WTC11 (cell line): ENCODE measurements at regions not wholly inside any gene's neighbourhood (a gene's known extent, or its start where the extent isn't known, plus 50 kb on each side); places are given as distances from the start of the nearest gene placed in this dataset.

Source experiments
- ATAC-seq: fragments of 200-7000 bp; cut with Tn5 transposase; 2 replicates; pipeline ENCODE4 v1.10.0; 2021; ENCODE audit warnings: mild to moderate bottlenecking, moderate library complexity
- CTCF ChIA-PET: fragments of 300-600 bp; sonication (Branson Sonifier 250); formaldehyde crosslinking; loops from one replicate; lab custom pipeline; 2021; ENCODE audit warnings: antibody characterized with exemption; lab: Charles Lee
- POLR2A ChIA-PET: fragments of 350-600 bp; sonication (Branson Sonifier 250); formaldehyde crosslinking; loops from one replicate; lab custom pipeline; 2021; ENCODE audit warnings: antibody characterized with exemption; lab: Charles Lee
- DNase-seq: peaks from one replicate; pipeline ENCODE4 v3.0.0; 2021; ENCODE audit warnings: low spot score
- H3K27ac Mint-ChIP-seq: 2 replicates; pipeline ENCODE4 v1.8.0; 2021; ENCODE audit warnings: mixed read lengths
- H3K27me3 Mint-ChIP-seq: 2 replicates; pipeline ENCODE4 v1.8.0; 2021; ENCODE audit warnings: low read depth, mild to moderate bottlenecking, moderate library complexity, mixed read lengths
- H3K36me3 Mint-ChIP-seq: 2 replicates; pipeline ENCODE4 v1.8.0; 2021; ENCODE audit warnings: mixed read lengths
- H3K4me1 Mint-ChIP-seq: 2 replicates; pipeline ENCODE4 v1.8.0; 2022; ENCODE audit warnings: mixed read lengths
- H3K4me3 Mint-ChIP-seq: 2 replicates; pipeline ENCODE4 v1.8.0; 2021; ENCODE audit warnings: mild to moderate bottlenecking, moderate library complexity, mixed read lengths
- H3K9me3 Mint-ChIP-seq: 2 replicates; pipeline ENCODE4 v1.8.0; 2021; ENCODE audit warnings: mixed read lengths
- EMX1 ChIP-seq: fragments of 250-450 bp; sonication (Bioruptor Pico); IDR thresholded peaks from 2 replicates; pipeline ENCODE4 v1.8.0; 2021; ENCODE audit warnings: mild to moderate bottlenecking
- ESRRA ChIP-seq: sonication (generic); formaldehyde crosslinking; IDR thresholded peaks from 2 replicates; pipeline ENCODE4 v1.8.1; 2022; ENCODE audit warnings: mild to moderate bottlenecking, missing genetic modification reagents, borderline replicate concordance
- ETV6 ChIP-seq: sonication (generic); formaldehyde crosslinking; IDR thresholded peaks from 2 replicates; pipeline ENCODE4 v1.8.1; 2022; ENCODE audit warnings: mild to moderate bottlenecking, missing genetic modification reagents
- FOXP1 ChIP-seq: sonication (generic); formaldehyde crosslinking; IDR thresholded peaks from 2 replicates; pipeline ENCODE4 v1.8.0; 2022; ENCODE audit warnings: missing genetic modification reagents, mild to moderate bottlenecking, moderate library complexity, borderline replicate concordance
- IRF1 ChIP-seq: sonication (generic); formaldehyde crosslinking; IDR thresholded peaks from 2 replicates; pipeline ENCODE4 v1.8.0; 2023; ENCODE audit warnings: missing genetic modification reagents
- JAZF1 ChIP-seq: fragments of 250-450 bp; sonication (Bioruptor Pico); IDR thresholded peaks from 2 replicates; pipeline ENCODE4 v1.9.0; 2021; ENCODE audit warnings: moderate library complexity, mild to moderate bottlenecking, inconsistent platforms
- NFE2L1 ChIP-seq: sonication (generic); formaldehyde crosslinking; IDR thresholded peaks from 2 replicates; pipeline ENCODE4 v1.8.1; 2023; ENCODE audit warnings: missing genetic modification reagents
- NR3C1 ChIP-seq: sonication (generic); formaldehyde crosslinking; conservative IDR thresholded peaks from 2 replicates; pipeline ENCODE4 v1.8.1; 2023; ENCODE audit warnings: low read depth, mild to moderate bottlenecking, missing genetic modification reagents
- OVOL2 ChIP-seq: fragments of 250-450 bp; sonication (Bioruptor Pico); IDR thresholded peaks from 2 replicates; pipeline ENCODE4 v1.9.0; 2021; ENCODE audit warnings: mild to moderate bottlenecking, borderline replicate concordance
- PRRX2 ChIP-seq: fragments of 250-450 bp; sonication (Bioruptor Pico); IDR thresholded peaks from 2 replicates; pipeline ENCODE4 v1.8.0; 2021; ENCODE audit warnings: mild to moderate bottlenecking
- RELA ChIP-seq: sonication (generic); formaldehyde crosslinking; IDR thresholded peaks from 2 replicates; pipeline ENCODE4 v1.8.1; 2022; ENCODE audit warnings: missing genetic modification reagents, mild to moderate bottlenecking, borderline replicate concordance
- SP1 ChIP-seq: sonication (generic); formaldehyde crosslinking; conservative IDR thresholded peaks from 2 replicates; pipeline ENCODE4 v1.8.1; 2022; ENCODE audit warnings: missing genetic modification reagents
- USF2 ChIP-seq: sonication (generic); formaldehyde crosslinking; IDR thresholded peaks from 2 replicates; pipeline ENCODE4 v1.8.1; 2023; ENCODE audit warnings: mild to moderate bottlenecking, missing genetic modification reagents, moderate library complexity
- ZNF138 ChIP-seq: sonication (generic); formaldehyde crosslinking; conservative IDR thresholded peaks from 2 replicates; pipeline ENCODE4 v1.8.1; 2022; ENCODE audit warnings: mild to moderate bottlenecking, moderate library complexity, missing genetic modification reagents
- ZNF416 ChIP-seq: fragments of 250-450 bp; sonication (Bioruptor Pico); IDR thresholded peaks from 2 replicates; pipeline ENCODE4 v1.9.0; 2021; ENCODE audit warnings: mild to moderate bottlenecking, inconsistent platforms
- ZNF532 ChIP-seq: fragments of 250-450 bp; sonication (Bioruptor Pico); IDR thresholded peaks from 2 replicates; pipeline ENCODE4 v1.9.0; 2021; ENCODE audit warnings: mild to moderate bottlenecking, borderline replicate concordance
- ZNF671 ChIP-seq: fragments of 250-450 bp; sonication (Bioruptor Pico); IDR thresholded peaks from 2 replicates; pipeline ENCODE4 v1.8.0; 2021; ENCODE audit warnings: mild to moderate bottlenecking
- TF ChIP-seq, protein P1 (sequence below): sonication (generic); formaldehyde crosslinking; IDR thresholded peaks from 2 replicates; pipeline ENCODE4 v1.8.1; 2022; ENCODE audit warnings: mild to moderate bottlenecking, moderate library complexity, missing genetic modification reagents
- TF ChIP-seq, protein P2 (sequence below): sonication (generic); formaldehyde crosslinking; IDR thresholded peaks from 2 replicates; pipeline ENCODE4 v1.8.0; 2023; ENCODE audit warnings: missing genetic modification reagents, mild to moderate bottlenecking, borderline replicate concordance
- TF ChIP-seq, protein P3 (sequence below): sonication (generic); formaldehyde crosslinking; IDR thresholded peaks from 2 replicates; pipeline ENCODE4 v1.8.0; 2022; ENCODE audit warnings: mild to moderate bottlenecking, missing genetic modification reagents
- TF ChIP-seq, protein P4 (sequence below): sonication (generic); formaldehyde crosslinking; IDR thresholded peaks from 2 replicates; pipeline ENCODE4 v1.8.1; 2022; ENCODE audit warnings: missing genetic modification reagents, borderline replicate concordance

DNA sequence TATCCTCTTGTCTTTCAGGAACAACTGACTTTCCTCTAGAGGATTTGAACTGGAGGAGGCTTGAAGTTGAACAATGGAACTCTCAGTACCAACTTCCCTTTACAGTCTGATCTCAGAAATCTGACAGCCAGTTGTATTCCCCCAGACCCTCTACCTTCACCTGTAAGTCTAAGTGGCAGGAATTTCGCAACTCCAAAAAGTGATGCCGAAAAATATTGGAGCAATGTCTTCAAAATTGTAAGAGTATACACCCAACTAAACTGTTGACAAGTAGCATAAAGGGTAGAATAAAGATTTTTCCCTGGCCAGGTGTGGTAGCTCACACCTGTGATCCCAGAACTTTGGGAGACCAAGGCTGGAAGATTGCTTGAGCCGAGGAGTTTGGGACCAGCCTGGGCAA lies 69.1 kb upstream of the CFAP20DC start:
- H3K9me3 Mint-ChIP-seq = peaks cover 16% of the 10 kb centered on the region
- H3K27ac Mint-ChIP-seq = no peak overlapping the region
- ATAC-seq (no peak), DNase-seq (no peak)
- POLR2A ChIA-PET = no interaction called here
- peaks cover 7% of the 10 kb centered on the region for H3K4me1 Mint-ChIP-seq
- CTCF ChIA-PET = interaction anchor here (1.0 kb wide), 1 partner anchor 9 kb away, joined by 3 read pairs; no protein-coding TSS in a partner anchor
- TF ChIP-seq ETV6 (no peak), NFE2L1 (CRISPR knock-in tag) (no peak), EMX1 (CRISPR knock-in tag) (no peak)
- TF ChIP-seq, protein P1, sequence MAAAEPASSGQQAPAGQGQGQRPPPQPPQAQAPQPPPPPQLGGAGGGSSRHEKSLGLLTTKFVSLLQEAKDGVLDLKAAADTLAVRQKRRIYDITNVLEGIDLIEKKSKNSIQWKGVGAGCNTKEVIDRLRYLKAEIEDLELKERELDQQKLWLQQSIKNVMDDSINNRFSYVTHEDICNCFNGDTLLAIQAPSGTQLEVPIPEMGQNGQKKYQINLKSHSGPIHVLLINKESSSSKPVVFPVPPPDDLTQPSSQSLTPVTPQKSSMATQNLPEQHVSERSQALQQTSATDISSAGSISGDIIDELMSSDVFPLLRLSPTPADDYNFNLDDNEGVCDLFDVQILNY (CRISPR knock-in tag) = no peak
- no peaks in the 10 kb centered on the region; the same call in 1 of the 2 replicates for H3K27me3 Mint-ChIP-seq
- H3K36me3 Mint-ChIP-seq = peaks cover 10% of the 10 kb centered on the region
- no peak overlapping the region for H3K4me3 Mint-ChIP-seq

DNA sequence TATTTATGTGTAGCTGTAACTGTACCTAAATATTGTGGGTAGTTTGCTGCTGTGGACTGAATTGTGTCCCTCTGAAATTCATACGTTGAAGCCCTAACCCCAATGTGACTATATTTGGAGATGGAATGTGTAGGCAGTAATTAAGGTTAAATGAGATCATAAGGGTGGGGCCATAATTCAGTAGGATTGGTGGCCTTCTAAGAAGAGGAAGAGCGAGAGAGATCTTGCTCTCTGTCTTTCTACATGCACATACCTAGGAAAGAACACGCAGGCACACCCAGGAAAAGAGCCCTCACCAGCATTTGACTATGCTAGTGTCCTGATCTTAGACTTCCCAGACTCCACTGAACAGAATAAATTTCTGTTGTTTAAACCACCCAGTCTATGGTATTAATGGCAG lies 67.6 kb upstream of the CFAP20DC start:
- H3K27me3 Mint-ChIP-seq = no peaks in the 10 kb centered on the region; the same call in 1 of the 2 replicates
- peaks cover 7% of the 10 kb centered on the region for H3K4me1 Mint-ChIP-seq
- CTCF ChIA-PET = no interaction called here
- H3K4me3 Mint-ChIP-seq = no peak overlapping the region
- H3K27ac Mint-ChIP-seq = no peak overlapping the region
- POLR2A ChIA-PET = no interaction called here
- no peak for DNase-seq
- TF ChIP-seq, protein P2, sequence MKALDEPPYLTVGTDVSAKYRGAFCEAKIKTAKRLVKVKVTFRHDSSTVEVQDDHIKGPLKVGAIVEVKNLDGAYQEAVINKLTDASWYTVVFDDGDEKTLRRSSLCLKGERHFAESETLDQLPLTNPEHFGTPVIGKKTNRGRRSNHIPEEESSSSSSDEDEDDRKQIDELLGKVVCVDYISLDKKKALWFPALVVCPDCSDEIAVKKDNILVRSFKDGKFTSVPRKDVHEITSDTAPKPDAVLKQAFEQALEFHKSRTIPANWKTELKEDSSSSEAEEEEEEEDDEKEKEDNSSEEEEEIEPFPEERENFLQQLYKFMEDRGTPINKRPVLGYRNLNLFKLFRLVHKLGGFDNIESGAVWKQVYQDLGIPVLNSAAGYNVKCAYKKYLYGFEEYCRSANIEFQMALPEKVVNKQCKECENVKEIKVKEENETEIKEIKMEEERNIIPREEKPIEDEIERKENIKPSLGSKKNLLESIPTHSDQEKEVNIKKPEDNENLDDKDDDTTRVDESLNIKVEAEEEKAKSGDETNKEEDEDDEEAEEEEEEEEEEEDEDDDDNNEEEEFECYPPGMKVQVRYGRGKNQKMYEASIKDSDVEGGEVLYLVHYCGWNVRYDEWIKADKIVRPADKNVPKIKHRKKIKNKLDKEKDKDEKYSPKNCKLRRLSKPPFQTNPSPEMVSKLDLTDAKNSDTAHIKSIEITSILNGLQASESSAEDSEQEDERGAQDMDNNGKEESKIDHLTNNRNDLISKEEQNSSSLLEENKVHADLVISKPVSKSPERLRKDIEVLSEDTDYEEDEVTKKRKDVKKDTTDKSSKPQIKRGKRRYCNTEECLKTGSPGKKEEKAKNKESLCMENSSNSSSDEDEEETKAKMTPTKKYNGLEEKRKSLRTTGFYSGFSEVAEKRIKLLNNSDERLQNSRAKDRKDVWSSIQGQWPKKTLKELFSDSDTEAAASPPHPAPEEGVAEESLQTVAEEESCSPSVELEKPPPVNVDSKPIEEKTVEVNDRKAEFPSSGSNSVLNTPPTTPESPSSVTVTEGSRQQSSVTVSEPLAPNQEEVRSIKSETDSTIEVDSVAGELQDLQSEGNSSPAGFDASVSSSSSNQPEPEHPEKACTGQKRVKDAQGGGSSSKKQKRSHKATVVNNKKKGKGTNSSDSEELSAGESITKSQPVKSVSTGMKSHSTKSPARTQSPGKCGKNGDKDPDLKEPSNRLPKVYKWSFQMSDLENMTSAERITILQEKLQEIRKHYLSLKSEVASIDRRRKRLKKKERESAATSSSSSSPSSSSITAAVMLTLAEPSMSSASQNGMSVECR (CRISPR knock-in tag) = no peak
- no peak for TF ChIP-seq NR3C1 (CRISPR knock-in tag)
- TF ChIP-seq FOXP1 (CRISPR knock-in tag) = no peak
- TF ChIP-seq USF2 = no peak
- no peak for TF ChIP-seq JAZF1
- TF ChIP-seq ZNF671 (CRISPR knock-in tag) = no peak
- no peak for TF ChIP-seq PRRX2 (CRISPR knock-in tag)
- TF ChIP-seq, protein P3, sequence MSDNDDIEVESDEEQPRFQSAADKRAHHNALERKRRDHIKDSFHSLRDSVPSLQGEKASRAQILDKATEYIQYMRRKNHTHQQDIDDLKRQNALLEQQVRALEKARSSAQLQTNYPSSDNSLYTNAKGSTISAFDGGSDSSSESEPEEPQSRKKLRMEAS (CRISPR knock-in tag) = no peak
- no peak for TF ChIP-seq ZNF138 (CRISPR knock-in tag)
- no peak for TF ChIP-seq IRF1 (CRISPR knock-in tag)
- no peak for TF ChIP-seq ZNF532 (CRISPR knock-in tag)
- TF ChIP-seq OVOL2 (CRISPR knock-in tag) = no peak
- no peak for TF ChIP-seq ZNF416 (CRISPR knock-in tag)
- TF ChIP-seq, protein P4, sequence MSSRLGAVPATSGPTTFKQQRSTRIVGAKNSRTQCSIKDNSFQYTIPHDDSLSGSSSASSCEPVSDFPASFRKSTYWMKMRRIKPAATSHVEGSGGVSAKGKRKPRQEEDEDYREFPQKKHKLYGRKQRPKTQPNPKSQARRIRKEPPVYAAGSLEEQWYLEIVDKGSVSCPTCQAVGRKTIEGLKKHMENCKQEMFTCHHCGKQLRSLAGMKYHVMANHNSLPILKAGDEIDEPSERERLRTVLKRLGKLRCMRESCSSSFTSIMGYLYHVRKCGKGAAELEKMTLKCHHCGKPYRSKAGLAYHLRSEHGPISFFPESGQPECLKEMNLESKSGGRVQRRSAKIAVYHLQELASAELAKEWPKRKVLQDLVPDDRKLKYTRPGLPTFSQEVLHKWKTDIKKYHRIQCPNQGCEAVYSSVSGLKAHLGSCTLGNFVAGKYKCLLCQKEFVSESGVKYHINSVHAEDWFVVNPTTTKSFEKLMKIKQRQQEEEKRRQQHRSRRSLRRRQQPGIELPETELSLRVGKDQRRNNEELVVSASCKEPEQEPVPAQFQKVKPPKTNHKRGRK (CRISPR knock-in tag) = no peak
- no peak for TF ChIP-seq ESRRA (CRISPR knock-in tag)
- no peak for TF ChIP-seq SP1 (CRISPR knock-in tag)
- no peak for TF ChIP-seq RELA
- TF ChIP-seq, all 79 proteins: peak for 0
- H3K36me3 Mint-ChIP-seq = peaks cover 5% of the 10 kb centered on the region
- peaks cover 8% of the 10 kb centered on the region for H3K9me3 Mint-ChIP-seq
- ATAC-seq = no peak
